H54 (cell line): ENCODE measurements at regions not wholly inside any gene's neighbourhood (a gene's known extent, or its start where the extent isn't known, plus 50 kb on each side); places are given as distances from the start of the nearest gene placed in this dataset.
"Not testable (repeated sequence)": the region's sequence is repeated elsewhere in the genome, so short reads cannot be mapped to it uniquely, and the experiment has no call there.

Source experiments
- DNase-seq: peaks from one replicate; pipeline ENCODE4 v3.0.0; 2011; ENCODE audit warnings: low spot score, mixed read lengths; ENCODE audit not compliant: insufficient read length
- FAIRE-seq: peaks from 3 replicates; lab custom pipeline; 2011; peaks lifted over from hg19 to GRCh38; lab: Jason Lieb, UNC
- POLR2A ChIP-seq: IDR thresholded peaks from 2 replicates; pipeline ENCODE4 v1.6.1; 2011; ENCODE audit warnings: low read depth, mild to moderate bottlenecking, low read length

DNA sequence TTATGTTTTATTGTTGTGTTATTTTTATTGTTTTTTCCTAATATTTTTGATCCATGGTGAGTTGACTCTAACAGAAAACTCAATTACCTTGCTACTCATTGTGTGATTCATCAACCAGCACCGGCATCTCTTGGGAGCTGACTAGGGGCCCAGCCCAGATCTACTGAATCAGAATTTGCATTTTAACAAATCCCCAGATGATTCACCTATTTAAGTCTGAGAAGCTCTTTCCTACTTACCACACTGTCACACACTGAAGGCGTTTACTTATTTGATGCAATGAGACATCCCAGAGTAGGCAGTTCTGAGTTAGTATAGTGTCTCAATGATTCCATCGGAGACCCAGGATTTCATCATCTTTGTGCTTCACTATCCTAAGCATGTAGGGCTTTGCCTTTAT is 416.6 kb downstream of the RWDD3 start:
- FAIRE-seq (no peak), DNase-seq (no peak)
- no peak for TF ChIP-seq POLR2A

DNA sequence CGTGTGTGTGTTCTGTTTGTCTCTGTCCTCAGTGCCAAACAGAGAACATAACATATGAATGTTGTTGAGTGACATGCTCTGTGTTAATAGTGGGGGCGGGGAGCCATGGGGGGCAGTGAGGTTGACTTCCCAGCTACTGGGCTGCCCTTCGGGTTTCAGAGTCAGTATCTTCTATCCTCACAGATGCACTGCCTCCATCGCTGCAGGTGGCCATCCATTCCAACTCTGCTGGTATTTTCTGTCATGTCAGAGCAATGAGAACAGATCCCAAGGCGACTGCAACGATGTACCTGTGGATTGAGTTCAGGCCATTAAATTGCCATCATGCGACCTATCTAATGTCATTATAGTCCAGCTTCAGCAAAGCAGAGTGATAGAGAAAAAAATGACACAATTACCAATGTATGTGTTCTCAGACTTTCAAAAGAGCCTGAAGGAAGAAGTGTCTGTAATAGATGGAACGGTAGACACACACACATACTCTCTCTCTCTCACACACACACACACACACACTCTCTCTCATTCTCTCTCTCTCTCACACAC is 418.5 kb downstream of the RWDD3 start:
- no peak for DNase-seq
- no peak for TF ChIP-seq POLR2A
- FAIRE-seq = no peak

DNA sequence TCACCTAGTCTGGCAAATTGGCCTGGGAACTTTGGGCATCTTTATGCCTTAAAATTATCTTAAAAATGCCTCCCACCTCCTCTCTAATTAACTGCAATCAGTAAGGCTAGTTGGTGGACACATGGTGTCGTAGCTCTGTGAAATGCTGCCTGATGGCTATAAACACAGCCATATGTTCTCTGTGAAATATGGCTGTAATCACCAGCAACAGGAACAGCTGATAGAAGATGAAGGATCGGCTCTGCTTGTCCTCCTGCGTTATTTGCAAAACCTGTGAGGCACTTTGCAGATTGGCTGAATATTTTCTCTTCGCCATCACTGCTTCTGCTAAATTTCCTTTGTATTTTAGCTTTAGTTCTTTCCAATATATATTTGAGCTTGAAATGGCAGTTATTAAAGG is 419.6 kb downstream of the RWDD3 start:
- DNase-seq (no peak), FAIRE-seq (no peak)
- no peak for TF ChIP-seq POLR2A

DNA sequence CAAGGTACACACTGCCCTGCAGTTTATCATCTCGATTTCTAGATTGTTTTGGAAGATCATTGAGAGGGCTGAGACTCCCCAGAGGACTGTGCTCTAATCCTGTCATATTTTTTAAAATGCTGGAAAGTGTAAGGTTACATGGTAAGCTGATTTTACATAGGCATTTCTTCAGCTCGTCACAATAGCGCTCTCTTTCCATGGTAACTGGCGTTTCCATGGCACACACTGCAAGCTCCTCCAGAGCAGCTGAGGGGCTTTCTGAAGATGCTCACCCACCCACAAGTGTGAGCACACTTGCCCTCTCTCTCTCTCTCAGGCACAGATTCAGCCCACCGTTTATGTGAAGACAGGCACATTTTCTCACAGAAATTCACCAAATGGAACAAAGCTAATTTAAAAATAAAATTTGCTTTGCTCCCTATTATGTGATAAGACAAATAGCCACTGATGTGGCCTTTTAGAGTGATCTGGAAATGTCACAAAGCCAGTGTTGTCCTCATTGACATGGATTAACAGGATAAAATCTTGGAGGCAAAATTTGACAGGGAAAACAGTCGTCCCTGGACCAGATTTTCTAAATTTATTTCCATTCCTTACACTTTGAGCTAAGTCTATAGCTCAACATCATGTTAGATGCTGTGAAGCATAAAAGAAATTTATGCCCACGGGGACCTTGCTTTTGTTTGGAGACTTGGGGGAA is 421.5 kb downstream of the RWDD3 start:
- DNase-seq (no peak), FAIRE-seq (no peak)
- no peak for TF ChIP-seq POLR2A

DNA sequence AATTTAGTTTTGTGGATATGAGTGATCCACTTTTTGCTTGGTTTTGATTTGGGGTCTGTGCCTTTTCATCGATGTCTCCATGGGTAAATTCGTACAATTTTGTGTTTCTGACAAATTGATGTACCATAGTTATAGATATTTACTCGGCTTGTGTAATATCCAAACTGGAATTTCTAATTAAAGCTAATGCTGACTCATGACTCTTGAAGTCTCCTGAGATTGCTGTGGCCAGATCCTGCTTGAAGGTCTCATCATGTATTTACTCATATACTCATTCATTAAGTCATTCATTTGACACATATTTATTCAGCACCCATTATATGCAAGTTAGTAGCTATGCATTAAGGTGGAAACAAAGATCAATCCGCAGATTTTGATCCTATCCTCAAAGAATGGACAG is 423.2 kb downstream of the RWDD3 start:
- DNase-seq = no peak
- TF ChIP-seq POLR2A = no peak
- no peak for FAIRE-seq

DNA sequence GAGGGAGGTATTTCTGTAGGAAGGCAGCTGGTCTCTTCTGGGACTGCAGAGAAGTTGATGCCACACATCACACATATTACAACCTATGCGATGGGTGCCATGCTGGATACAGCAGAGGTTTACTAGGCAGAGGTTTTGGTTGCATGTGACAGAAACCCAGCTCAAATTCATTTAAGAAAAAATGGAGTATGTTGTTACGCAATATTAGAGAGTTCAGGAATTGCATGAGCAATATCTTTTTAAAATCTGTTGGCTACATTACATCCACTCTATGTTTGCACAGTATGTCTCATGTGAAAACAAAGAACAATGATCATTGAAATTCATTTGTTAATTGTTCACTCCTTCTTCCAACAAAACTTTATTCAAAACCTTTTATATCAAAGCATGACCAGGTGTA is 425.2 kb downstream of the RWDD3 start:
- FAIRE-seq (no peak), DNase-seq (no peak)
- no peak for TF ChIP-seq POLR2A

DNA sequence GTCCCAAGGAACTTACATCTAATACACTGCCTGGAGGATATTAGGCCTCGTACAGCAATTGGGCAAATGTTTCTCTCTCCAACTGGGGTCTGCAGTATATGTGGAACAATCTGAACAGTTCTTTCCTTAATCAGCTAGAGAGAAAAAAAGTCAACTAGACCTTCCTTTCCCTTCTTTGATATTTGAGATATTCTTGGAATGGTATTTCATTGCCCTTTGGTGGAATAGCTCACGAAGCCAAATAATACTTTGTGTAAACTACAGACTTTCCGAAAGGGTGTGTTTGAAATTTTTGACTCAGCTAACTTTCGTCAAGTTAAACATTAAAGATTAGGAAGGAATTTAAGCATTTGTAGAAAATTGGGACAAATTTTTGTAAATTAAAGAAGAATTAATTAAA is 425.6 kb downstream of the RWDD3 start:
- DNase-seq (no peak), FAIRE-seq (no peak)
- TF ChIP-seq POLR2A = no peak

DNA sequence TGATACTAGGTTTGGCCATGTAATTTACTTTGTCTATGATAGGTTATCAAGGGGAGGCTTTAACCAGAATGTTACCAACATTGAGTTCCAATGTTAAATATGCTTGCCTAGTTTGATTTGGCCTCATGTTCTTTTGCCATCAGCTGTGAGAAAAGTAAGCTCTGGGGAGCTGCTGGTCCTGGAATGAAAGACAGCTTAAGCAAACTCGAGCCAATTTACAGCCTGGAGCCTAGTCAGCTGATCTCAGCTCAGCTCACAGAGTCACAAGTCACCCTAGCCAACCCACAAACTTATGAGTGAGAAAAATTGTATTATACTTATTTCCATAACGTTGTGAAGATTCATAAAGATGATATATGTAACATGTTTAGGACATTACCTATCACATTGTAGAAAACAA is 426.7 kb downstream of the RWDD3 start:
- FAIRE-seq = no peak
- TF ChIP-seq POLR2A = no peak
- no peak for DNase-seq

DNA sequence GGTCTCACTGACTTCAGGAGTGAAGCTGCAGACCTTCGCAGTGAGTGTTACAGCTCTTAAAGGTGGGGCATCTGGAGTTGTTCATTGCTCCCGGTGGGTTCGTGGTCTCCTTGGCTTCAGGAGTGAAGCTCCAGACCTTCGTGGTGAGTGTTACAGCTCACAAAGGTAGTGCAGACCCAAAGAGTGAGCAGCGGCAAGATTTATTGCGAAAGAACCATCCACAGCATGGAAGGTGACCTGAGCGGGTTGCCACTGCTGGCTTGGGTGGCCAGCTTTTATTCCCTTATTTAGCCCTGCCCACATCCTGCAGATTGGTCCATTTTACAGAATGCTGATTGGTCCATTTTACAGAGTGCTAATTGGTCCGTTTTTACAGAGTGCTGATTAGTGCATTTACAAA is 429.5 kb downstream of the RWDD3 start:
- not testable (repeated sequence) for DNase-seq

DNA sequence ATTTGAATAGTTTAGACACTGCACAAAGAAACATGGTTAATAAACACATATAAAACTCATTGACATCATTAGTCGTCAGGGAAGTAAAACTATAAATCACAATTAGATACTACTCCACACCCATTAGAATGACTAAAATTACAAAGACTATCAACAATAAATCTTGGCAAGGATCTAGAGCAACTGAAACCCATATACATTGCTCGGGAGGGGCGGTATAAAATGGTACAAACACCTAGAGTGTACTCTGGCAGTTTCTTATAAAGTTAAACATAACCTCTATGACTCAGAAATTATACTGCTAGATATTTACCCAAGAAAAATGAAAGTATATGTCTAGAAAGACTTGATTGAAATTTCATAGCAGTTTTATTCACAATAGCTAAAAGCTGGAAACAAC is 434.2 kb downstream of the RWDD3 start:
- no peak for FAIRE-seq
- no peak for TF ChIP-seq POLR2A

More for the DNA sequence above, 429.5 kb downstream of the RWDD3 start:
- FAIRE-seq = not testable (repeated sequence)

DNA sequence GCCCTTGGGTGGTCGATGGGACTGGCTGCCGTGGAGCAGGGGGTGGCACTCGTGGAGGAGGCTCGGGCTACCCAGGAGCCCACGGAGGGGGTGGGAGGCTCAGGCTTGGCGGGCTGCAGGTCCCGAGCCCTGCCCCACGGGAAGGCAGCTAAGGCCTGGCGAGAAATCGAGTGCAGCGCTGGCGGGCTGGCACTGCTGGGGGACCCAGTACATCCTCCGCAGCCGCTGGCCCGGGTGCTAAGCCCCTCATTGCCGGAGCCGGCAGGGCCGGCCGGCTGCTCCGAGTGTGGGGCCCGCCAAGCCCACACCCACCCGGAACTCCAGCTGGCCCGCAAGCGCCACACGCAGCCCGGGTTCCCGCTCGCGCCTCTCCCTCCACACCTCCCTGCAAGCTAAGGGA is 435.6 kb downstream of the RWDD3 start:
- DNase-seq, FAIRE-seq: not testable (repeated sequence)

More for the DNA sequence above, 434.2 kb downstream of the RWDD3 start:
- DNase-seq = no peak

DNA sequence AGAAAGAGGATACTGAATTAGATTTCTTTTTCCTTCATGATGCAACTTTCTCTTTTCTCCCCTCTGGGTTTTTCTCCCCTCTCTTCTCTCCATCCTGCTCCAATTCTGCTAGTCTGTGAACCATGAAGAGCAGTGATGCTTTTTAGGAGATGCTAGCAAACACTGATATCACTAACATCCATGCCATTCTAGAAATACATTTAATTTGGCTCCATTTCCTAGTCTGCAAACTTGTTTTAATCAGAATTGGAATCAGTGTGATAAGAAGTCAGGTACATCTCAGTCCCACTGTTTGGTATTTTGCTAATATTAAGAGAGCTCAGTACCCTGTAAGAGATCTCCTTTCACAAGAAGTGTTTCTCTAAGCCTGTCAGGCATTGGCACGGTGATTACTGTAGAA is 437.1 kb downstream of the RWDD3 start:
- no peak for FAIRE-seq
- no peak for TF ChIP-seq POLR2A

DNA sequence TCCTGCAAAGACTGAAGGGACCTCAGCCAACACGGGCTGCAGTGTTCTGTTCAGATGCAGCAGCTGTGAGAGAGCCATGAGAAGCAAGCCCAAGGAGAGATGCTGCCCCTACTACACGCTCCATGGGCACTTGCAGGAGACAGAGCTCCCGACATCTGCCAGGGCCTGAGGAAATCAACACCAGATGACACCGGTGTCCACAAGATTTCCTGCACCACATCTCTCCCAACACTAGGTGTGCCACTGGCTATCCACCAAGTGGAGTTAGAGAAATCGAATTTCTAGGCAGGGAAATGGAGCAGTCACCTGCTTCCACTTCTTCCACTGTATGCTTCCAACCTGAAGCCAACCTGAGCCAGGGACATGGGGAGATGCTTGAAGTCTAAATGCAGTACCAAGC is 445.3 kb downstream of the RWDD3 start:
- TF ChIP-seq POLR2A = no peak
- FAIRE-seq (no peak), DNase-seq (no peak)

More for the DNA sequence above, 437.1 kb downstream of the RWDD3 start:
- DNase-seq = no peak

DNA sequence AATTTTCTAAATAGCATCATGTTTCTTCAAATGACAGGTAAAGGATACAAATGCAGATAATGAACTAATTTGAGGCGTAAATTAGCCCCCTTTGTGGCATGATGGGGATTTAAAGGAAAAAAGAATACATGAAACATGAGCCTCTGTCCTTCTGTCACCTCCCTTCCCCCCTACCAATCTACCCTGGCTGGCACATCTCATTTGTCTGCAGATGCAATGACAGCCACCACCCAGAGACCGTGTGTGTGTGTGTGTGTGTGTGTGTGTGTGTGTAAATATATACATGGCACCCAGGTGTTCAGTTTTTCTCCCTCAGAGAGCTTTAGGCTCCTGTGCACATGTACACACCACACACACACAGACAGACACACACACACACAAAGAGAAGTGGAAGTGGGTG is 451.1 kb downstream of the RWDD3 start:
- TF ChIP-seq POLR2A = no peak
- no peak for DNase-seq
- FAIRE-seq = no peak

DNA sequence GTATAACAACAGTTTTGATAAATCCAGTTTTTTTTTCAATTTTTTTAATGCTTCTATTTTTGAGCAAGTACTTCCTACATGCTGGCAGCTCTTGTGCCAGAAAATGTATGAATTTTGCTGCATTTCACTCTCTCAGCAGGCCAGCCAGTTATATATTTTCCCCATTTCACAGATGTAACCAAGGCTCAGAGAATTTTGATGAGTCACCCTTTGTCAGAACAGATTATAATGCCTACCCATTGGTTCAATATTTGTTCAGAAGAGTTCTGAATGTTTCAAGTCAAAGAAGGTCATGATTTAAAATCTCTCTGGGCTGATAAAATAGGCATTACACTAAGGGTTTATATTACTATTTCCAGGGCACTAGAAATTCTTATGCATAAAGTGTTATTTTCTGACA is 452.2 kb downstream of the RWDD3 start:
- TF ChIP-seq POLR2A = no peak
- DNase-seq = no peak
- FAIRE-seq = no peak
